ENCODE measurements at regions not wholly inside any gene's neighbourhood (a gene's known extent, or its start where the extent isn't known, plus 50 kb on each side); places are given as distances from the start of the nearest gene placed in this dataset.

GRCh38 chr10:21402606-21403083, 122.8 kb downstream of the SKIDA1 start:
- TF ChIP-seq BCL11A (IDR thresholded peaks at IDR 0.05; ENCODE audit: low read depth in 2 of 2, low read length in 2 of 2) (no peak), E2F6 (IDR thresholded peaks at IDR 0.05) (no peak), ATF3 (IDR thresholded peaks at IDR 0.05; ENCODE audit: insufficient read depth, low read depth, low read length) (no peak), MAFK (IDR thresholded peaks at IDR 0.05; ENCODE audit: low read depth, low read length) (no peak), TAF1 (IDR thresholded peaks at IDR 0.05; ENCODE audit: low read depth, low read length) (no peak), SIX5 (IDR thresholded peaks at IDR 0.05; ENCODE audit: low read depth, low read length) (no peak), HDAC6 (IDR thresholded peaks at IDR 0.05; ENCODE audit: low read depth, low read length) (no peak)
- no peaks in the 10 kb centered on the region for H3K79me1 ChIP-seq (ENCODE audit: low read depth, low read length)
- H2BK5ac ChIP-seq (ENCODE audit: low read depth, low read length): peak overlapping the region; percentile 41
- peak overlapping the region; percentile 7; the same call in 1 of the 2 replicates for H2BK12ac ChIP-seq (ENCODE audit: low read depth, low read length)
- H3K14ac ChIP-seq (ENCODE audit: insufficient read length): no peak overlapping the region
- H3K27ac ChIP-seq (ENCODE audit: low read depth, low read length): no peak overlapping the region
- no peak overlapping the region for H3K18ac ChIP-seq (ENCODE audit: extremely low read depth, low read length)
- FAIRE-seq (no peak), DNase-seq (ENCODE audit: low read depth in 1 of 2, low spot score in 2 of 2) (no peak)
- no peak overlapping the region for H3K56ac ChIP-seq (replicated peaks; ENCODE audit: insufficient read length, low read depth, low read length)
- H2BK20ac ChIP-seq (ENCODE audit: low read length): peak overlapping the region; percentile 21
- no peaks in the 10 kb centered on the region for H3K23me2 ChIP-seq (ENCODE audit: low read depth, low read length)
- peaks cover 3 to 5% of the 10 kb centered on the region in 2 experiments; a peak in 1 of 4 replicates for H3K9me3 ChIP-seq (ENCODE audit: insufficient read depth in 2 of 2, low read depth in 1 of 2, low read length in 1 of 2)
- no peak overlapping the region for H2AFZ ChIP-seq (ENCODE audit: low read length)
- peak overlapping the region; percentile 43 for H2BK120ac ChIP-seq (replicated peaks; ENCODE audit: low read depth, low read length)
- H4K20me1 ChIP-seq (replicated peaks in 1 of 2; ENCODE audit: control insufficient read depth in 1 of 2, insufficient read depth in 2 of 2, low read length in 2 of 2): no peaks in the 10 kb centered on the region
- H3K4me1 ChIP-seq (replicated peaks in 1 of 4; ENCODE audit: control insufficient read depth in 3 of 4, insufficient read depth in 4 of 4, low read length in 3 of 4): peaks cover 0 to 15% (median 8%) of the 10 kb centered on the region in 4 experiments; a peak in 6 of 7 replicates
- H3K4me2 ChIP-seq (ENCODE audit: insufficient read depth in 1 of 2, low read depth in 2 of 2, low read length in 2 of 2): no peak overlapping the region; a peak in 1 of 4 replicates
- POLR2A ChIA-PET (ENCODE audit: partially characterized antibody): no interaction called here
- no peaks in the 10 kb centered on the region for H3K79me2 ChIP-seq (ENCODE audit: control insufficient read depth in 1 of 2, insufficient read depth in 2 of 2, low read length in 2 of 2)
- H4K91ac ChIP-seq (replicated peaks; ENCODE audit: insufficient read length, low read length): peak overlapping the region; percentile 29
- CTCF ChIA-PET (ENCODE audit: partially characterized antibody): interaction anchor here (0.7 kb wide), 1 partner anchor 24 kb away, joined by 3 read pairs; no protein-coding TSS in a partner anchor
- no peak overlapping the region for H4K5ac ChIP-seq (ENCODE audit: insufficient read length, low read depth, low read length)
- H2BK15ac ChIP-seq (ENCODE audit: low read length): 0 out of 2 replicates have a peak overlapping the region, but pooled peaks have one; percentile 5
- no peak overlapping the region for H3K4me3 ChIP-seq (ENCODE audit: extremely low read depth in 1 of 4, insufficient read depth in 2 of 4, low read depth in 3 of 4, low read length in 4 of 4)
- no peak overlapping the region for H3K23ac ChIP-seq (ENCODE audit: insufficient read length)
- H4K8ac ChIP-seq (ENCODE audit: extremely low read depth, insufficient read depth, low read length): peak overlapping the region; percentile 53; the same call in 1 of the 2 replicates
- no peak overlapping the region for H3K9ac ChIP-seq (replicated peaks in 1 of 4; ENCODE audit: extremely low read depth in 1 of 4, low read depth in 3 of 4, low read length in 3 of 4)
- no peak overlapping the region for H2AK5ac ChIP-seq (ENCODE audit: low read depth, low read length)
- WGBS, 2 experiments (ENCODE audit: extremely low coverage in 1 of 2, insufficient coverage in 1 of 2, insufficient read length in 1 of 2, insufficient replicate concordance in 2 of 2, low coverage in 1 of 2, low lambda C conversion rate in 2 of 2, missing lambda C conversion rate in 1 of 2): 98% methylated on average over 4 of the region's 4 CpGs; no CpG with 5 or more reads in 1 of the 2 experiments
- H3K4ac ChIP-seq (replicated peaks; ENCODE audit: insufficient read length, low read depth, low read length): no peak overlapping the region
- no peaks in the 10 kb centered on the region for H3K27me3 ChIP-seq (replicated peaks in 1 of 4; ENCODE audit: control insufficient read depth in 3 of 4, extremely low read depth in 1 of 4, insufficient read depth in 3 of 4, low read length in 3 of 4)
- no peaks in the 10 kb centered on the region for H3K36me3 ChIP-seq (ENCODE audit: control insufficient read depth in 2 of 4, insufficient read depth in 4 of 4, low read length in 3 of 4)
